Neural cell (in vitro differentiated cells): ENCODE measurements at regions not wholly inside any gene's neighbourhood (a gene's known extent, or its start where the extent isn't known, plus 50 kb on each side); places are given as distances from the start of the nearest gene placed in this dataset.

Experiments
- H2AFZ ChIP-seq: fragments of 200-600, 300-800 bp; sonication (generic), shearing (Covaris generic); 2 replicates; pipeline ENCODE4 v1.6.0; 2014; ENCODE audit warnings: low read depth, mild to moderate bottlenecking, antibody characterized with exemption, low read length, moderate library complexity
- H3F3A ChIP-seq: fragments of 200-600 bp; shearing (Covaris generic); 2 replicates; pipeline ENCODE4 v1.6.1; 2016; ENCODE audit warnings: mild to moderate bottlenecking, moderate library complexity, mixed read lengths, antibody characterized with exemption, low read length; ENCODE audit not compliant: insufficient read depth, poor library complexity, severe bottlenecking
- H3K27ac ChIP-seq: fragments of 200-600, 300-800 bp; sonication (generic), shearing (Covaris generic); 2 replicates; pipeline ENCODE4 v1.5.1; 2014; ENCODE audit warnings: mild to moderate bottlenecking, low read length, moderate library complexity
- H3K27me3 ChIP-seq: fragments of 300-800, 200-600 bp; sonication (generic), shearing (Covaris generic); 2 replicates; pipeline ENCODE4 v1.6.0; 2014; ENCODE audit warnings: mild to moderate bottlenecking, low read depth, low read length, moderate library complexity; ENCODE audit not compliant: insufficient read depth
- H3K36me3 ChIP-seq: fragments of 300-800, 200-600 bp; sonication (generic), shearing (Covaris generic); 2 replicates; pipeline ENCODE4 v1.5.1; 2014; ENCODE audit warnings: mild to moderate bottlenecking, antibody characterized with exemption, low read length, moderate library complexity; ENCODE audit not compliant: insufficient read depth
- H3K4me2 ChIP-seq: fragments of 300-800, 200-600 bp; sonication (generic), shearing (Covaris generic); 2 replicates; pipeline ENCODE4 v1.6.0; 2014; ENCODE audit warnings: mild to moderate bottlenecking, low read length
- H3K4me3 ChIP-seq: fragments of 300-800, 200-600 bp; sonication (generic), shearing (Covaris generic); 2 replicates; pipeline ENCODE4 v1.5.1; 2014; ENCODE audit warnings: mild to moderate bottlenecking, low read length, moderate library complexity
- H3K79me2 ChIP-seq: fragments of 200-600 bp; shearing (Covaris generic); replicated peaks from 2 replicates; pipeline ENCODE4 v1.6.0; 2014; ENCODE audit warnings: mild to moderate bottlenecking, low read length, moderate library complexity; ENCODE audit not compliant: insufficient read depth
- H3K9ac ChIP-seq: fragments of 300-800, 200-600 bp; sonication (generic), shearing (Covaris generic); 2 replicates; pipeline ENCODE4 v1.6.1; 2016; ENCODE audit warnings: mild to moderate bottlenecking, low read length, mixed read lengths
- H3K9me2 ChIP-seq: fragments of 200-600 bp; shearing (Covaris generic); 2 replicates; pipeline ENCODE4 v1.6.1; 2016; ENCODE audit warnings: mild to moderate bottlenecking, low read length, mixed read lengths; ENCODE audit not compliant: insufficient read depth
- H3K9me3 ChIP-seq: fragments of 200-600, 300-800 bp; sonication (generic), shearing (Covaris generic); 2 replicates; pipeline ENCODE4 v1.6.1; 2016; ENCODE audit warnings: mild to moderate bottlenecking, mixed run types, low read length, moderate library complexity, mixed read lengths
- H4K20me1 ChIP-seq: fragments of 200-600 bp; shearing (Covaris generic); 2 replicates; pipeline ENCODE4 v1.6.1; 2016; ENCODE audit warnings: mild to moderate bottlenecking, mixed run types; ENCODE audit not compliant: insufficient read depth
- CTCF ChIP-seq: fragments of 450-650 bp; IDR thresholded peaks from 2 replicates; pipeline ENCODE4 v1.5.1; 2014; ENCODE audit warnings: antibody characterized with exemption, mild to moderate bottlenecking, moderate library complexity; ENCODE audit not compliant: poor library complexity, severe bottlenecking
- EP300 ChIP-seq: fragments of 450-650 bp; conservative IDR thresholded peaks from 2 replicates; pipeline ENCODE4 v1.6.1; 2014; ENCODE audit warnings: antibody characterized with exemption, mild to moderate bottlenecking, moderate library complexity; ENCODE audit not compliant: poor library complexity, severe bottlenecking
- EZH2 ChIP-seq: fragments of 200-600, 300-800 bp; shearing (Covaris generic), sonication (generic); IDR thresholded peaks from 2 replicates; pipeline ENCODE4 v1.6.1; 2014; ENCODE audit warnings: antibody characterized with exemption, low read length, borderline replicate concordance, mild to moderate bottlenecking; ENCODE audit not compliant: insufficient read depth, poor library complexity, severe bottlenecking
- MXI1 ChIP-seq: fragments of 450-650 bp; conservative IDR thresholded peaks from 2 replicates; pipeline ENCODE4 v1.6.1; 2014; ENCODE audit warnings: antibody characterized with exemption, mild to moderate bottlenecking; ENCODE audit not compliant: poor library complexity, severe bottlenecking
- POLR2AphosphoS5 ChIP-seq: IDR thresholded peaks from 2 replicates; pipeline ENCODE4 v1.6.1; 2012
- RAD21 ChIP-seq: fragments of 450-650 bp; conservative IDR thresholded peaks from 2 replicates; pipeline ENCODE4 v1.6.1; 2014; ENCODE audit warnings: antibody characterized with exemption, mild to moderate bottlenecking, moderate library complexity
- REST ChIP-seq: IDR thresholded peaks from 2 replicates; pipeline ENCODE4 v1.6.1; 2012; ENCODE audit warnings: borderline replicate concordance
- SMC3 ChIP-seq: fragments of 450-650 bp; conservative IDR thresholded peaks from 2 replicates; pipeline ENCODE4 v1.6.1; 2014; ENCODE audit warnings: antibody characterized with exemption, mild to moderate bottlenecking, moderate library complexity; ENCODE audit not compliant: poor library complexity
- TAF1 ChIP-seq: IDR thresholded peaks from 2 replicates; pipeline ENCODE4 v1.6.1; 2012; ENCODE audit warnings: low read depth

GRCh38 chr10:63915240-63915639 is 394.0 kb downstream of the REEP3 start:
- H3K36me3 ChIP-seq = no peaks in the 10 kb centered on the region

GRCh38 chr10:63917363-63917762 is 396.2 kb downstream of the REEP3 start:
- H3K27ac ChIP-seq = no peak overlapping the region
- no peaks in the 10 kb centered on the region for H3K36me3 ChIP-seq
- no peaks in the 10 kb centered on the region for H3K27me3 ChIP-seq
- H3K4me3 ChIP-seq = no peak overlapping the region
- H3K79me2 ChIP-seq = no peaks in the 10 kb centered on the region
- no peaks in the 10 kb centered on the region for H3K9me2 ChIP-seq
- H4K20me1 ChIP-seq = no peaks in the 10 kb centered on the region
- no peaks in the 10 kb centered on the region for H3K9me3 ChIP-seq
- no peak overlapping the region for H2AFZ ChIP-seq
- H3K9ac ChIP-seq = no peak overlapping the region
- no peak overlapping the region for H3K4me2 ChIP-seq
- no peaks in the 10 kb centered on the region for H3F3A ChIP-seq
- TF ChIP-seq MXI1 (no peak), EP300 (no peak), RAD21 (no peak), CTCF (no peak), TAF1 (no peak), SMC3 (no peak), POLR2AphosphoS5 (no peak)

More at GRCh38 chr10:63915240-63915639, 394.0 kb downstream of the REEP3 start:
- H3K27ac ChIP-seq = no peak overlapping the region
- H4K20me1 ChIP-seq = no peaks in the 10 kb centered on the region
- no peaks in the 10 kb centered on the region for H3K79me2 ChIP-seq
- TF ChIP-seq EZH2 (no peak), CTCF (no peak), REST (no peak), SMC3 (no peak), EP300 (no peak), RAD21 (no peak), MXI1 (no peak), POLR2AphosphoS5 (no peak), TAF1 (no peak)
- no peak overlapping the region for H2AFZ ChIP-seq
- H3K9me2 ChIP-seq = no peaks in the 10 kb centered on the region
- H3K4me2 ChIP-seq = no peak overlapping the region
- no peaks in the 10 kb centered on the region for H3F3A ChIP-seq
- no peaks in the 10 kb centered on the region for H3K27me3 ChIP-seq
- H3K9ac ChIP-seq = no peak overlapping the region
- no peaks in the 10 kb centered on the region for H3K9me3 ChIP-seq
- no peak overlapping the region for H3K4me3 ChIP-seq
